HG03135 (cell line): ENCODE measurements at regions not wholly inside any gene's neighbourhood (a gene's known extent, or its start where the extent isn't known, plus 50 kb on each side); places are given as distances from the start of the nearest gene placed in this dataset.
"Not testable (repeated sequence)": the region's sequence is repeated elsewhere in the genome, so short reads cannot be mapped to it uniquely, and the experiment has no call there.

Source experiments
- ATAC-seq: cut with Tn5 transposase; IDR thresholded peaks from one replicate; pipeline ENCODE4 v1.9.1; 2021; ENCODE audit warnings: mild to moderate bottlenecking, moderate library complexity; ENCODE audit not compliant: unreplicated experiment

GRCh38 chr13:74751739-74752138 is 617.5 kb upstream of the KLF12 start:
- no peak for ATAC-seq

- ATAC-seq = no peak
These were observed 613.2 kb upstream of the KLF12 start for GRCh38 chr13:74747186-74747955.

- ATAC-seq = no peak
These were observed 609.8 kb upstream of the KLF12 start for GRCh38 chr13:74743992-74744391.

GRCh38 chr13:74741732-74742131 is 607.5 kb upstream of the KLF12 start:
- ATAC-seq = no peak

GRCh38 chr13:74732736-74733385 is 598.7 kb upstream of the KLF12 start:
- ATAC-seq = no peak

GRCh38 chr13:74731731-74732130 is 597.5 kb upstream of the KLF12 start:
- ATAC-seq = no peak

- ATAC-seq = no peak
These were observed 596.5 kb upstream of the KLF12 start for GRCh38 chr13:74730556-74731331.

- ATAC-seq = no peak
These were observed 592.0 kb upstream of the KLF12 start for GRCh38 chr13:74726206-74726605.

- not testable (repeated sequence) for ATAC-seq
These were observed 584.1 kb upstream of the KLF12 start for GRCh38 chr13:74718232-74718842.

GRCh38 chr13:74715718-74716117 is 581.5 kb upstream of the KLF12 start:
- no peak for ATAC-seq

- no peak for ATAC-seq
These were observed 575.8 kb upstream of the KLF12 start for GRCh38 chr13:74710006-74710405.

- no peak for ATAC-seq
These were observed 575.0 kb upstream of the KLF12 start for GRCh38 chr13:74709226-74709625.

- no peak for ATAC-seq
These were observed 574.4 kb upstream of the KLF12 start for GRCh38 chr13:74708629-74709028.

- no peak for ATAC-seq
These were observed 573.1 kb upstream of the KLF12 start for GRCh38 chr13:74707291-74707690.

GRCh38 chr13:74706801-74707200 is 572.6 kb upstream of the KLF12 start:
- no peak for ATAC-seq

GRCh38 chr13:74705438-74705837 is 571.2 kb upstream of the KLF12 start:
- no peak for ATAC-seq

GRCh38 chr13:74703855-74704387 is 569.7 kb upstream of the KLF12 start:
- no peak for ATAC-seq

GRCh38 chr13:74696148-74696922 is 562.1 kb upstream of the KLF12 start:
- ATAC-seq = no peak

GRCh38 chr13:74695021-74695800 is 561.0 kb upstream of the KLF12 start:
- ATAC-seq = no peak
